Keratinocyte (primary cell): ENCODE measurements at regions not wholly inside any gene's neighbourhood (a gene's known extent, or its start where the extent isn't known, plus 50 kb on each side); places are given as distances from the start of the nearest gene placed in this dataset.

Experiments used
- DNase-seq: peaks from one replicate; pipeline ENCODE4 v3.0.0-alpha.2; 2011; ENCODE audit warnings: low read depth, missing footprints, low spot score
- FAIRE-seq: peaks from 2 replicates; lab custom pipeline; 2011; peaks lifted over from hg19 to GRCh38; lab: Jason Lieb, UNC
- H2AFZ ChIP-seq: 2 replicates; pipeline ENCODE4 v1.6.0; 2012; ENCODE audit warnings: low read length, control low read depth, inconsistent platforms; ENCODE audit not compliant: control insufficient read depth
- H3K27ac ChIP-seq: 2 replicates; pipeline ENCODE4 v1.5.1; 2011; ENCODE audit warnings: low read length; ENCODE audit not compliant: control insufficient read depth, insufficient read depth
- H3K27me3 ChIP-seq: 3 replicates; pipeline ENCODE4 v1.6.0; 2011; ENCODE audit warnings: low read length; ENCODE audit not compliant: control insufficient read depth, insufficient read depth; ENCODE audit errors: extremely low read depth
- H3K36me3 ChIP-seq, 2 experiments: 2 replicates in 1 of 2; 3 replicates in 1 of 2; pipeline ENCODE4 v1.5.1; 2011; ENCODE audit warnings: low read length in 2 of 2, mild to moderate bottlenecking in 1 of 2; ENCODE audit not compliant: control insufficient read depth in 2 of 2, insufficient read depth in 2 of 2; ENCODE audit errors: extremely low read depth in 1 of 2
- H3K4me1 ChIP-seq: 3 replicates; pipeline ENCODE4 v1.5.1; 2011; ENCODE audit warnings: low read length; ENCODE audit not compliant: control insufficient read depth, insufficient read depth; ENCODE audit errors: extremely low read depth
- H3K4me2 ChIP-seq: 3 replicates; pipeline ENCODE4 v1.6.0; 2011; ENCODE audit warnings: low read depth, low read length; ENCODE audit not compliant: control insufficient read depth, insufficient read depth; ENCODE audit errors: extremely low read depth
- H3K4me3 ChIP-seq, 3 experiments: fragments of 200-600 bp in 1 of 3; sonication (generic) in 1 of 3; 2 replicates in 2 of 3; 3 replicates in 1 of 3; pipeline ENCODE4 v1.5.1; 2011 to 2016; ENCODE audit warnings: low read length in 3 of 3, mild to moderate bottlenecking in 3 of 3, control low read depth in 2 of 3, inconsistent platforms in 1 of 3, low read depth in 1 of 3, mixed read lengths in 1 of 3, mixed run types in 1 of 3, moderate library complexity in 1 of 3; ENCODE audit not compliant: control insufficient read depth in 2 of 3, insufficient read depth in 2 of 3; ENCODE audit errors: extremely low read depth in 1 of 3
- H3K79me2 ChIP-seq: 2 replicates; pipeline ENCODE4 v1.6.0; 2012; ENCODE audit warnings: low read length; ENCODE audit not compliant: control insufficient read depth, insufficient read depth
- H3K9ac ChIP-seq: 3 replicates; pipeline ENCODE4 v1.6.0; 2011; ENCODE audit warnings: low read length; ENCODE audit not compliant: control insufficient read depth, insufficient read depth; ENCODE audit errors: extremely low read depth
- H3K9me1 ChIP-seq: 3 replicates; pipeline ENCODE4 v1.6.0; 2011; ENCODE audit warnings: low read length; ENCODE audit not compliant: control insufficient read depth, insufficient read depth; ENCODE audit errors: extremely low read depth
- H3K9me3 ChIP-seq: 2 replicates; pipeline ENCODE4 v1.5.1; 2012; ENCODE audit warnings: low read depth, low read length; ENCODE audit not compliant: control insufficient read depth
- H4K20me1 ChIP-seq: 3 replicates; pipeline ENCODE4 v1.6.0; 2011; ENCODE audit warnings: low read length; ENCODE audit not compliant: control insufficient read depth, insufficient read depth; ENCODE audit errors: extremely low read depth
- EZH2 ChIP-seq: IDR thresholded peaks from one replicate; pipeline ENCODE4 v1.6.1; 2012; ENCODE audit warnings: inconsistent platforms, mild to moderate bottlenecking, low read length, moderate library complexity
- dilution Hi-C: fragments of 300-500 bp; cut with MboI; formaldehyde crosslinking; loops from one replicate; pipeline ENCODE4 v1.7.0; 2020; ENCODE audit warnings: low sequenced_read_pairs; ENCODE audit not compliant: extremely low pct_ligation_motif_present
- TF ChIP-seq, protein P1 (sequence below), 3 experiments: IDR thresholded peaks in 1 of 3; conservative IDR thresholded peaks in 1 of 3; optimal IDR thresholded peaks in 1 of 3; 2 replicates in 2 of 3; 3 replicates in 1 of 3; pipeline versions ENCODE3 to v1.5.1; 2011; ENCODE audit warnings: low read length in 3 of 3, mild to moderate bottlenecking in 3 of 3, moderate library complexity in 2 of 3, control low read depth in 1 of 3, inconsistent platforms in 1 of 3; ENCODE audit not compliant: insufficient read depth in 2 of 3; ENCODE audit errors: extremely low read depth in 1 of 3

- Histone ChIP-seq H2AFZ (no peak overlapping the region), H3K4me2 (no peak overlapping the region), H3K4me3 (no peak overlapping the region), H3K27me3 (no peaks in the 10 kb centered on the region), H3K36me3 (no peaks in the 10 kb centered on the region), H3K4me1 (no peaks in the 10 kb centered on the region), H3K79me2 (no peaks in the 10 kb centered on the region), H3K9me3 (no peaks in the 10 kb centered on the region), H3K27ac (no peak overlapping the region), H4K20me1 (no peaks in the 10 kb centered on the region), H3K9ac (no peak overlapping the region), H3K9me1 (no peaks in the 10 kb centered on the region)
- no peak for TF ChIP-seq EZH2
- TF ChIP-seq, protein P1, sequence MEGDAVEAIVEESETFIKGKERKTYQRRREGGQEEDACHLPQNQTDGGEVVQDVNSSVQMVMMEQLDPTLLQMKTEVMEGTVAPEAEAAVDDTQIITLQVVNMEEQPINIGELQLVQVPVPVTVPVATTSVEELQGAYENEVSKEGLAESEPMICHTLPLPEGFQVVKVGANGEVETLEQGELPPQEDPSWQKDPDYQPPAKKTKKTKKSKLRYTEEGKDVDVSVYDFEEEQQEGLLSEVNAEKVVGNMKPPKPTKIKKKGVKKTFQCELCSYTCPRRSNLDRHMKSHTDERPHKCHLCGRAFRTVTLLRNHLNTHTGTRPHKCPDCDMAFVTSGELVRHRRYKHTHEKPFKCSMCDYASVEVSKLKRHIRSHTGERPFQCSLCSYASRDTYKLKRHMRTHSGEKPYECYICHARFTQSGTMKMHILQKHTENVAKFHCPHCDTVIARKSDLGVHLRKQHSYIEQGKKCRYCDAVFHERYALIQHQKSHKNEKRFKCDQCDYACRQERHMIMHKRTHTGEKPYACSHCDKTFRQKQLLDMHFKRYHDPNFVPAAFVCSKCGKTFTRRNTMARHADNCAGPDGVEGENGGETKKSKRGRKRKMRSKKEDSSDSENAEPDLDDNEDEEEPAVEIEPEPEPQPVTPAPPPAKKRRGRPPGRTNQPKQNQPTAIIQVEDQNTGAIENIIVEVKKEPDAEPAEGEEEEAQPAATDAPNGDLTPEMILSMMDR (optimal IDR thresholded peaks at IDR 0.05 in 1 of 3, IDR thresholded peaks at IDR 0.05 in 1 of 3, conservative IDR thresholded peaks at IDR 0.05 in 1 of 3; ENCODE audit: extremely low read depth in 1 of 3, insufficient read depth in 2 of 3, low read length in 3 of 3): no peak
- DNase-seq: no peak
- FAIRE-seq: no peak
- dilution Hi-C loops: no loop called here
These were observed 423.6 kb downstream of the ZNF521 start for GRCh38 chr18:24928301-24928878.

DNA sequence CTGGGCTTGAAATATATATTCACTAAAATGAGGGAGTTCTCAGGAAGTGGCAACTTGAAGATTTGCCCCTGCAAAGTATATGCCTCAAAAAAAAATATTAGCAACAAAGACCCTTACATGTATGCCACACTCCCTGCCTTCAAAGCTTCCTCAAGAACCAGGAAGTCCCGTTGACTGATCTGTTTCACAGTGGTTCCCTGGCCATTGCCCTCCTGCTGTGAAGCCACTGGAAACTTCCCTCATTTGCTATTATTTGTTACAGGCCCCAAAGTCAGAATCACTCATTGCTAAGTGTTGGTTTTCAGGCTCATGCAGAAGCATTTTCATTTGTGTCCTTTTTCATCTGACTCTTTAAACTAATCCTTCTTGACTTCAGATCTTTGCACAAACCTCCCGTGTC lies 421.5 kb downstream of the ZNF521 start:
- no peak for FAIRE-seq
- no peak overlapping the region for H3K4me3 ChIP-seq
- H4K20me1 ChIP-seq: no peaks in the 10 kb centered on the region
- H3K27me3 ChIP-seq: no peaks in the 10 kb centered on the region
- no peaks in the 10 kb centered on the region for H3K4me1 ChIP-seq
- H2AFZ ChIP-seq: no peak overlapping the region
- no peaks in the 10 kb centered on the region for H3K36me3 ChIP-seq
- H3K27ac ChIP-seq: no peak overlapping the region
- no peak for DNase-seq
- no peaks in the 10 kb centered on the region for H3K9me1 ChIP-seq
- no peaks in the 10 kb centered on the region for H3K79me2 ChIP-seq
- H3K9me3 ChIP-seq: no peaks in the 10 kb centered on the region
- H3K9ac ChIP-seq: no peak overlapping the region
- no peak overlapping the region for H3K4me2 ChIP-seq
- TF ChIP-seq, protein P1 (optimal IDR thresholded peaks at IDR 0.05 in 1 of 3, IDR thresholded peaks at IDR 0.05 in 1 of 3, conservative IDR thresholded peaks at IDR 0.05 in 1 of 3; ENCODE audit: extremely low read depth in 1 of 3, insufficient read depth in 2 of 3, low read length in 3 of 3): no peak
- TF ChIP-seq EZH2: no peak
- dilution Hi-C loops: no loop called here
